ENCODE measurements at regions not wholly inside any gene's neighbourhood (a gene's known extent, or its start where the extent isn't known, plus 50 kb on each side); places are given as distances from the start of the nearest gene placed in this dataset.

GRCh38 chr22:48358886-48359612, 1468.6 kb downstream of the BRD1 start:
- no peak overlapping the region for H3K4me3 ChIP-seq (ENCODE audit: low read depth in 2 of 2, low read length in 2 of 2)
- H3K9me3 ChIP-seq (ENCODE audit: control insufficient read depth, insufficient read depth, low read depth, low read length): no peaks in the 10 kb centered on the region
- DNase-seq (ENCODE audit: low read depth, low spot score) (no peak), ATAC-seq (no peak)
- intact Hi-C loops (cut with micrococcal nuclease; ENCODE audit: unreplicated experiment) (no loop called here), in situ Hi-C loops (cut with HindIII; ENCODE audit: low pct_unique_long_range_greater_than_20kb, low sequenced_read_pairs) (no loop called here)
- no peaks in the 10 kb centered on the region for H3K36me3 ChIP-seq (ENCODE audit: control insufficient read depth, insufficient read depth, low read length)
- no peak overlapping the region for H3K27ac ChIP-seq (ENCODE audit: low read length)
- BruUV-seq (replicated peaks): no TSS peak
- POLR2A ChIA-PET: no interaction called here
- no peaks in the 10 kb centered on the region for H3K4me1 ChIP-seq (ENCODE audit: control insufficient read depth, insufficient read depth, low read length)
- CTCF ChIA-PET: no interaction called here
- H3K27me3 ChIP-seq (ENCODE audit: control insufficient read depth, insufficient read depth, low read length): no peaks in the 10 kb centered on the region
- TF ChIP-seq POLR2AphosphoS5 (IDR thresholded peaks at IDR 0.05; ENCODE audit: low read depth, low read length): no peak
- no peak for TF ChIP-seq TCF7L2 (IDR thresholded peaks at IDR 0.05; ENCODE audit: low read depth, low read length)
- TF ChIP-seq, protein P1, sequence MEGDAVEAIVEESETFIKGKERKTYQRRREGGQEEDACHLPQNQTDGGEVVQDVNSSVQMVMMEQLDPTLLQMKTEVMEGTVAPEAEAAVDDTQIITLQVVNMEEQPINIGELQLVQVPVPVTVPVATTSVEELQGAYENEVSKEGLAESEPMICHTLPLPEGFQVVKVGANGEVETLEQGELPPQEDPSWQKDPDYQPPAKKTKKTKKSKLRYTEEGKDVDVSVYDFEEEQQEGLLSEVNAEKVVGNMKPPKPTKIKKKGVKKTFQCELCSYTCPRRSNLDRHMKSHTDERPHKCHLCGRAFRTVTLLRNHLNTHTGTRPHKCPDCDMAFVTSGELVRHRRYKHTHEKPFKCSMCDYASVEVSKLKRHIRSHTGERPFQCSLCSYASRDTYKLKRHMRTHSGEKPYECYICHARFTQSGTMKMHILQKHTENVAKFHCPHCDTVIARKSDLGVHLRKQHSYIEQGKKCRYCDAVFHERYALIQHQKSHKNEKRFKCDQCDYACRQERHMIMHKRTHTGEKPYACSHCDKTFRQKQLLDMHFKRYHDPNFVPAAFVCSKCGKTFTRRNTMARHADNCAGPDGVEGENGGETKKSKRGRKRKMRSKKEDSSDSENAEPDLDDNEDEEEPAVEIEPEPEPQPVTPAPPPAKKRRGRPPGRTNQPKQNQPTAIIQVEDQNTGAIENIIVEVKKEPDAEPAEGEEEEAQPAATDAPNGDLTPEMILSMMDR (IDR thresholded peaks at IDR 0.05): no peak
- TF ChIP-seq REST (IDR thresholded peaks at IDR 0.05; ENCODE audit: insufficient read depth in 1 of 2, low read depth in 2 of 2, low read length in 1 of 2): no peak
- TF ChIP-seq SIN3A (IDR thresholded peaks at IDR 0.05; ENCODE audit: borderline replicate concordance, insufficient read depth, low read depth, low read length): no peak

DNA sequence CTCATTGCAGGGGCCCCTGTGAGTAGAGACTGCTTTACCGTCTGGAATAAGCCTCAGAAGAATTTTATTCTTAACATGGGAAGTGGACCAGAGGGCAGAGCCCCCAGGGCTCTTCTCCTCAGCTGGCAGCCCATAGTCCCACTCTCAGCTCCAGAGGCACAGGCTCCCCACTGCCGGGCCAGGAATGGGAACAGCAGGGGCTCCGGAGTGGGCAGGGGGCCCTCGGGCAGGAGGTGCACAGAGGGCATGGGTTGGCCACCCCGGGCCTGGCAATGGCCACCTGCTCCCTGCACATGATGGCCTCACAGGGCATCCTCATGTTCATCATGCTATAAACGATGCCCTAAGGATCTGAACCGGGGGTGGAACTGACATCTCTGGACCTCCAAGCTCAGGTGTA, 1469.7 kb downstream of the BRD1 start:
- DNase-seq (ENCODE audit: low read depth, low spot score) (no peak), ATAC-seq (no peak)
- no peaks in the 10 kb centered on the region for H3K27me3 ChIP-seq (ENCODE audit: control insufficient read depth, insufficient read depth, low read length)
- no TSS peak for BruUV-seq (replicated peaks)
- CTCF ChIA-PET: no interaction called here
- no peaks in the 10 kb centered on the region for H3K4me1 ChIP-seq (ENCODE audit: control insufficient read depth, insufficient read depth, low read length)
- no peaks in the 10 kb centered on the region for H3K36me3 ChIP-seq (ENCODE audit: control insufficient read depth, insufficient read depth, low read length)
- H3K4me3 ChIP-seq (ENCODE audit: low read depth in 2 of 2, low read length in 2 of 2): no peak overlapping the region
- H3K9me3 ChIP-seq (ENCODE audit: control insufficient read depth, insufficient read depth, low read depth, low read length): no peaks in the 10 kb centered on the region
- H3K27ac ChIP-seq (ENCODE audit: low read length): no peak overlapping the region
- intact Hi-C loops (cut with micrococcal nuclease; ENCODE audit: unreplicated experiment): no loop called here
- TF ChIP-seq POLR2AphosphoS5 (IDR thresholded peaks at IDR 0.05; ENCODE audit: low read depth, low read length) (no peak), SIN3A (IDR thresholded peaks at IDR 0.05; ENCODE audit: borderline replicate concordance, insufficient read depth, low read depth, low read length) (no peak), REST (IDR thresholded peaks at IDR 0.05; ENCODE audit: insufficient read depth in 1 of 2, low read depth in 2 of 2, low read length in 1 of 2) (no peak), TCF7L2 (IDR thresholded peaks at IDR 0.05; ENCODE audit: low read depth, low read length) (no peak)
- TF ChIP-seq, protein P1 (IDR thresholded peaks at IDR 0.05): no peak
- POLR2A ChIA-PET: no interaction called here
- in situ Hi-C loops (cut with HindIII; ENCODE audit: low pct_unique_long_range_greater_than_20kb, low sequenced_read_pairs): no loop called here

Measured in Panc1 (cell line).